ENCODE measurements at regions not wholly inside any gene's neighbourhood (a gene's known extent, or its start where the extent isn't known, plus 50 kb on each side); places are given as distances from the start of the nearest gene placed in this dataset.

- no peak overlapping the region for H3K4me3 ChIP-seq (ENCODE audit: low read length)
- H3K27ac ChIP-seq (ENCODE audit: low read length): no peak overlapping the region
- no peaks in the 10 kb centered on the region for H3K27me3 ChIP-seq (ENCODE audit: control insufficient read depth, insufficient read depth)
- H3K9me3 ChIP-seq (ENCODE audit: control insufficient read depth, low read length): no peaks in the 10 kb centered on the region
- DNase-seq: no peak
- no peak for ATAC-seq
- intact Hi-C loops (cut with DNase I): no loop called here
- no peaks in the 10 kb centered on the region for H3K4me1 ChIP-seq (ENCODE audit: control insufficient read depth, insufficient read depth, low read length)
These were observed 833.7 kb upstream of the ROBO1 start for GRCh38 chr3:80601479-80601878.

- WGBS: 0% methylated on average over 1 of the region's 1 CpG
- no peaks in the 10 kb centered on the region for H3K9me3 ChIP-seq (ENCODE audit: control insufficient read depth, low read length)
These were observed 825.0 kb upstream of the ROBO1 start for GRCh38 chr3:80592792-80593191.

GRCh38 chr3:80586338-80586737 lies 818.5 kb upstream of the ROBO1 start:
- WGBS: 71% methylated on average over 2 of the region's 2 CpGs
- no peaks in the 10 kb centered on the region for H3K27me3 ChIP-seq (ENCODE audit: control insufficient read depth, insufficient read depth)
- intact Hi-C loops (cut with DNase I): no loop called here
- ATAC-seq (no peak), DNase-seq (no peak)
- H3K4me3 ChIP-seq (ENCODE audit: low read length): no peak overlapping the region
- no peaks in the 10 kb centered on the region for H3K9me3 ChIP-seq (ENCODE audit: control insufficient read depth, low read length)
- H3K27ac ChIP-seq (ENCODE audit: low read length): no peak overlapping the region
- no peaks in the 10 kb centered on the region for H3K4me1 ChIP-seq (ENCODE audit: control insufficient read depth, insufficient read depth, low read length)

More at GRCh38 chr3:80592792-80593191, 825.0 kb upstream of the ROBO1 start:
- Histone ChIP-seq H3K4me1 (ENCODE audit: control insufficient read depth, insufficient read depth, low read length) (no peaks in the 10 kb centered on the region), H3K27ac (ENCODE audit: low read length) (no peak overlapping the region), H3K27me3 (ENCODE audit: control insufficient read depth, insufficient read depth) (no peaks in the 10 kb centered on the region), H3K4me3 (ENCODE audit: low read length) (no peak overlapping the region)
- intact Hi-C loops (cut with DNase I): no loop called here
- DNase-seq (no peak), ATAC-seq (no peak)

GRCh38 chr3:80580146-80580545 lies 812.3 kb upstream of the ROBO1 start:
- WGBS: 43% methylated on average over 2 of the region's 2 CpGs
- DNase-seq (no peak), ATAC-seq (no peak)
- Histone ChIP-seq H3K27me3 (ENCODE audit: control insufficient read depth, insufficient read depth) (no peaks in the 10 kb centered on the region), H3K27ac (ENCODE audit: low read length) (no peak overlapping the region), H3K4me3 (ENCODE audit: low read length) (no peak overlapping the region), H3K4me1 (ENCODE audit: control insufficient read depth, insufficient read depth, low read length) (no peaks in the 10 kb centered on the region), H3K9me3 (ENCODE audit: control insufficient read depth, low read length) (no peaks in the 10 kb centered on the region)
- intact Hi-C loops (cut with DNase I): no loop called here

- Histone ChIP-seq H3K4me3 (ENCODE audit: low read length) (no peak overlapping the region), H3K4me1 (ENCODE audit: control insufficient read depth, insufficient read depth, low read length) (no peaks in the 10 kb centered on the region), H3K27ac (ENCODE audit: low read length) (no peak overlapping the region), H3K9me3 (ENCODE audit: control insufficient read depth, low read length) (no peaks in the 10 kb centered on the region), H3K27me3 (ENCODE audit: control insufficient read depth, insufficient read depth) (no peaks in the 10 kb centered on the region)
- 15% methylated on average over 2 of the region's 2 CpGs for WGBS
- intact Hi-C loops (cut with DNase I): no loop called here
- DNase-seq (no peak), ATAC-seq (no peak)
These were observed 796.6 kb upstream of the ROBO1 start for GRCh38 chr3:80564391-80564790.

- Histone ChIP-seq H3K27ac (ENCODE audit: low read length) (no peak overlapping the region), H3K27me3 (ENCODE audit: control insufficient read depth, insufficient read depth) (no peaks in the 10 kb centered on the region), H3K4me3 (ENCODE audit: low read length) (no peak overlapping the region), H3K4me1 (ENCODE audit: control insufficient read depth, insufficient read depth, low read length) (no peaks in the 10 kb centered on the region), H3K9me3 (ENCODE audit: control insufficient read depth, low read length) (no peaks in the 10 kb centered on the region)
- ATAC-seq: no peak
- intact Hi-C loops (cut with DNase I): no loop called here
- 78% methylated on average over 4 of the region's 4 CpGs for WGBS
- no peak for DNase-seq
These were observed 791.9 kb upstream of the ROBO1 start for GRCh38 chr3:80559701-80560100.

GRCh38 chr3:80556763-80557162 lies 789.0 kb upstream of the ROBO1 start:
- Histone ChIP-seq H3K4me1 (ENCODE audit: control insufficient read depth, insufficient read depth, low read length) (no peaks in the 10 kb centered on the region), H3K27ac (ENCODE audit: low read length) (no peak overlapping the region), H3K27me3 (ENCODE audit: control insufficient read depth, insufficient read depth) (no peaks in the 10 kb centered on the region), H3K4me3 (ENCODE audit: low read length) (no peak overlapping the region), H3K9me3 (ENCODE audit: control insufficient read depth, low read length) (no peaks in the 10 kb centered on the region)
- ATAC-seq (no peak), DNase-seq (no peak)
- intact Hi-C loops (cut with DNase I): no loop called here
- 52% methylated on average over 1 of the region's 1 CpG for WGBS

- Histone ChIP-seq H3K9me3 (ENCODE audit: control insufficient read depth, low read length) (no peaks in the 10 kb centered on the region), H3K27ac (ENCODE audit: low read length) (no peak overlapping the region), H3K4me1 (ENCODE audit: control insufficient read depth, insufficient read depth, low read length) (no peaks in the 10 kb centered on the region), H3K27me3 (ENCODE audit: control insufficient read depth, insufficient read depth) (no peaks in the 10 kb centered on the region), H3K4me3 (ENCODE audit: low read length) (no peak overlapping the region)
- 74% methylated on average over 3 of the region's 3 CpGs for WGBS
- ATAC-seq (no peak), DNase-seq (no peak)
- intact Hi-C loops (cut with DNase I): no loop called here
These were observed 786.5 kb upstream of the ROBO1 start for GRCh38 chr3:80554304-80554703.

- no peaks in the 10 kb centered on the region for H3K9me3 ChIP-seq (ENCODE audit: control insufficient read depth, low read length)
- 77% methylated on average over 4 of the region's 4 CpGs for WGBS
- intact Hi-C loops (cut with DNase I): no loop called here
- no peak overlapping the region for H3K4me3 ChIP-seq (ENCODE audit: low read length)
- no peak overlapping the region for H3K27ac ChIP-seq (ENCODE audit: low read length)
- DNase-seq: no peak
- no peaks in the 10 kb centered on the region for H3K4me1 ChIP-seq (ENCODE audit: control insufficient read depth, insufficient read depth, low read length)
- ATAC-seq: no peak
- no peaks in the 10 kb centered on the region for H3K27me3 ChIP-seq (ENCODE audit: control insufficient read depth, insufficient read depth)
These were observed 785.4 kb upstream of the ROBO1 start for GRCh38 chr3:80553211-80553610.

- Histone ChIP-seq H3K27me3 (ENCODE audit: control insufficient read depth, insufficient read depth) (no peaks in the 10 kb centered on the region), H3K9me3 (ENCODE audit: control insufficient read depth, low read length) (no peaks in the 10 kb centered on the region), H3K4me3 (ENCODE audit: low read length) (no peak overlapping the region), H3K4me1 (ENCODE audit: control insufficient read depth, insufficient read depth, low read length) (no peaks in the 10 kb centered on the region), H3K27ac (ENCODE audit: low read length) (no peak overlapping the region)
- intact Hi-C loops (cut with DNase I): no loop called here
- no peak for ATAC-seq
- 41% methylated on average over 5 of the region's 5 CpGs for WGBS
- DNase-seq: no peak
These were observed 782.4 kb upstream of the ROBO1 start for GRCh38 chr3:80550174-80550573.

GRCh38 chr3:80549173-80549572 lies 781.4 kb upstream of the ROBO1 start:
- no peaks in the 10 kb centered on the region for H3K27me3 ChIP-seq (ENCODE audit: control insufficient read depth, insufficient read depth)
- no peak for ATAC-seq
- no peaks in the 10 kb centered on the region for H3K4me1 ChIP-seq (ENCODE audit: control insufficient read depth, insufficient read depth, low read length)
- H3K9me3 ChIP-seq (ENCODE audit: control insufficient read depth, low read length): no peaks in the 10 kb centered on the region
- no peak overlapping the region for H3K27ac ChIP-seq (ENCODE audit: low read length)
- DNase-seq: no peak
- intact Hi-C loops (cut with DNase I): no loop called here
- no peak overlapping the region for H3K4me3 ChIP-seq (ENCODE audit: low read length)
- WGBS: 63% methylated on average over 1 of the region's 1 CpG

GRCh38 chr3:80543154-80543553 lies 775.4 kb upstream of the ROBO1 start:
- no peak for DNase-seq
- H3K4me3 ChIP-seq (ENCODE audit: low read length): no peak overlapping the region
- no peaks in the 10 kb centered on the region for H3K9me3 ChIP-seq (ENCODE audit: control insufficient read depth, low read length)
- H3K27me3 ChIP-seq (ENCODE audit: control insufficient read depth, insufficient read depth): no peaks in the 10 kb centered on the region
- ATAC-seq: no peak
- H3K4me1 ChIP-seq (ENCODE audit: control insufficient read depth, insufficient read depth, low read length): no peaks in the 10 kb centered on the region
- no peak overlapping the region for H3K27ac ChIP-seq (ENCODE audit: low read length)
- WGBS: 69% methylated on average over 2 of the region's 2 CpGs
- intact Hi-C loops (cut with DNase I): no loop called here

Data from right cardiac atrium (tissue), 5 donors.